Sigmoid colon (tissue), 6 donors: ENCODE measurements at regions not wholly inside any gene's neighbourhood (a gene's known extent, or its start where the extent isn't known, plus 50 kb on each side); places are given as distances from the start of the nearest gene placed in this dataset.

Experiments used
- DNase-seq: peaks from one replicate; pipeline ENCODE4 v3.0.0-alpha.2; 2019
- H3K27ac ChIP-seq, 4 donors: fragments of 200-600 bp; sonication (generic); one replicate each; pipeline ENCODE4 v1.5.1; 2016 to 2019; ENCODE audit warnings: mild to moderate bottlenecking in 1 of 4
- H3K27me3 ChIP-seq, 3 donors: fragments of 200-600 bp; sonication (generic); one replicate each; pipeline ENCODE4 v1.5.1; 2019; ENCODE audit warnings: mild to moderate bottlenecking in 1 of 3
- H3K36me3 ChIP-seq, 4 donors: fragments of 200-600 bp; sonication (generic); one replicate each; pipeline ENCODE4 v1.5.1; 2016 to 2019
- H3K4me1 ChIP-seq, 4 donors: fragments of 200-600 bp; sonication (generic); one replicate each; pipeline ENCODE4 v1.5.1; 2017 to 2019
- H3K4me3 ChIP-seq, 4 donors: fragments of 200-600 bp; sonication (generic); one replicate each; pipeline ENCODE4 v1.5.1; 2017 to 2019; ENCODE audit warnings: mild to moderate bottlenecking in 2 of 4, moderate library complexity in 1 of 4
- H3K9me3 ChIP-seq, 4 donors: fragments of 200-600 bp in 3 of 4; sonication (generic) in 3 of 4; one replicate each; pipeline versions ENCODE4 v1.5.1 to v1.6.1; 2013 to 2019
- EP300 ChIP-seq, 4 donors: sonication (generic); formaldehyde crosslinking; IDR thresholded peaks; one replicate each; pipeline ENCODE4 v1.6.1; 2017; ENCODE audit warnings: antibody characterized with exemption in 4 of 4
- POLR2A ChIP-seq, 2 donors: fragments of 450-650 bp; IDR thresholded peaks; one replicate each; pipeline ENCODE4 v1.6.1; 2016; ENCODE audit warnings: antibody characterized with exemption in 2 of 2, mild to moderate bottlenecking in 2 of 2, moderate library complexity in 2 of 2
- POLR2AphosphoS5 ChIP-seq, 4 donors: sonication (generic); formaldehyde crosslinking; IDR thresholded peaks; one replicate each; pipeline ENCODE4 v1.6.1; 2017; ENCODE audit warnings: antibody characterized with exemption in 4 of 4
- whole genome bisulfite sequencing, 2 donors: extraction: QIAGEN DNeasy Blood & Tissue Kit; methylation state at CpG; one replicate each; pipeline ENCODE4 v1.1.7; 2013; 5-methylcytosine and 5-hydroxymethylcytosine counted together
- intact Hi-C: fragments of 100-400 bp; cut with DNase I; formaldehyde crosslinking; loops from one replicate; pipeline ENCODE4 v1.15.1; 2023
- TF ChIP-seq, protein P1 (sequence below), 4 experiments: fragments of 450-650 bp in 3 of 4; fragments of 200-600 bp in 1 of 4; IDR thresholded peaks; one replicate each; pipeline ENCODE4 v1.5.1; 2016 to 2019; ENCODE audit warnings: antibody characterized with exemption in 4 of 4, mild to moderate bottlenecking in 3 of 4, moderate library complexity in 2 of 4
- donor health status: healthy with polysubstance abuse.
- donor health status: healthy.

DNA sequence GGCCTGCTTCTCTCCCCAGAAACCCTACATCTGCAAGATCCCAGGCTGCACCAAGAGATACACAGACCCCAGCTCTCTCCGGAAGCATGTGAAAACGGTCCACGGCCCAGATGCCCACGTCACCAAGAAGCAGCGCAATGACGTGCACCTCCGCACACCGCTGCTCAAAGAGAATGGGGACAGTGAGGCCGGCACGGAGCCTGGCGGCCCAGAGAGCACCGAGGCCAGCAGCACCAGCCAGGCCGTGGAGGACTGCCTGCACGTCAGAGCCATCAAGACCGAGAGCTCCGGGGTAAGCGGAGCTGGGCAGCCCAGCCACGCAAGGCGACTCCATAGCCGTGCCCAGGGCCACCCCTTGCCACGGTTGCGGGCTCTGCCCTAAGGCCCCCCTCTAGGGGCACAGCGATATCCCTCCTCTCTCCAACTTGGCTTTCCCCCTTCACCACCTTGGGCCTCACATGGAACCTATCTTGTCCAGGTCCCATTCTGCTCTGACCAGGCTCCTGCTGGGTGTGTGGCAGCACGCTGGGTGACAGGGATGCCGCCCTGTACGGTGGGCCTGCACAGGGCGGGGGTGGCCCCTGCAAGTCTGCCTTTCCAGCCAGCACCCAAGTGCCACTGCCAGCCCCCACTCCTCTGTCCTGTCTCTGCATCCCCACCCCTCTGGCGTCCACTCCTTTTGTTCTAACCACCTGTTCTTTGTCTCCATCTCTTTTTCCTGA lies 248.9 kb downstream of the GLI2 start:
- Histone ChIP-seq H3K4me1 (no peaks in the 10 kb centered on the region), H3K27me3 (no peaks in the 10 kb centered on the region), H3K36me3 (peaks cover 10 to 71% (median 41%) of the 10 kb centered on the region in 4 donors), H3K9me3 (no peaks in the 10 kb centered on the region), H3K4me3 (no peak overlapping the region), H3K27ac (no peak overlapping the region)
- intact Hi-C loops = no loop called here
- TF ChIP-seq, protein P1, sequence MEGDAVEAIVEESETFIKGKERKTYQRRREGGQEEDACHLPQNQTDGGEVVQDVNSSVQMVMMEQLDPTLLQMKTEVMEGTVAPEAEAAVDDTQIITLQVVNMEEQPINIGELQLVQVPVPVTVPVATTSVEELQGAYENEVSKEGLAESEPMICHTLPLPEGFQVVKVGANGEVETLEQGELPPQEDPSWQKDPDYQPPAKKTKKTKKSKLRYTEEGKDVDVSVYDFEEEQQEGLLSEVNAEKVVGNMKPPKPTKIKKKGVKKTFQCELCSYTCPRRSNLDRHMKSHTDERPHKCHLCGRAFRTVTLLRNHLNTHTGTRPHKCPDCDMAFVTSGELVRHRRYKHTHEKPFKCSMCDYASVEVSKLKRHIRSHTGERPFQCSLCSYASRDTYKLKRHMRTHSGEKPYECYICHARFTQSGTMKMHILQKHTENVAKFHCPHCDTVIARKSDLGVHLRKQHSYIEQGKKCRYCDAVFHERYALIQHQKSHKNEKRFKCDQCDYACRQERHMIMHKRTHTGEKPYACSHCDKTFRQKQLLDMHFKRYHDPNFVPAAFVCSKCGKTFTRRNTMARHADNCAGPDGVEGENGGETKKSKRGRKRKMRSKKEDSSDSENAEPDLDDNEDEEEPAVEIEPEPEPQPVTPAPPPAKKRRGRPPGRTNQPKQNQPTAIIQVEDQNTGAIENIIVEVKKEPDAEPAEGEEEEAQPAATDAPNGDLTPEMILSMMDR (IDR thresholded peaks at IDR 0.05) = no peak
- no peak for TF ChIP-seq POLR2A (IDR thresholded peaks at IDR 0.05)
- TF ChIP-seq POLR2AphosphoS5 (IDR thresholded peaks at IDR 0.05) = no peak
- TF ChIP-seq EP300 (IDR thresholded peaks at IDR 0.05) = no peak
- WGBS, 2 donors = 94 to 95% methylated on average over 28 of the region's 28 CpGs
- peak; percentile 44 for DNase-seq

DNA sequence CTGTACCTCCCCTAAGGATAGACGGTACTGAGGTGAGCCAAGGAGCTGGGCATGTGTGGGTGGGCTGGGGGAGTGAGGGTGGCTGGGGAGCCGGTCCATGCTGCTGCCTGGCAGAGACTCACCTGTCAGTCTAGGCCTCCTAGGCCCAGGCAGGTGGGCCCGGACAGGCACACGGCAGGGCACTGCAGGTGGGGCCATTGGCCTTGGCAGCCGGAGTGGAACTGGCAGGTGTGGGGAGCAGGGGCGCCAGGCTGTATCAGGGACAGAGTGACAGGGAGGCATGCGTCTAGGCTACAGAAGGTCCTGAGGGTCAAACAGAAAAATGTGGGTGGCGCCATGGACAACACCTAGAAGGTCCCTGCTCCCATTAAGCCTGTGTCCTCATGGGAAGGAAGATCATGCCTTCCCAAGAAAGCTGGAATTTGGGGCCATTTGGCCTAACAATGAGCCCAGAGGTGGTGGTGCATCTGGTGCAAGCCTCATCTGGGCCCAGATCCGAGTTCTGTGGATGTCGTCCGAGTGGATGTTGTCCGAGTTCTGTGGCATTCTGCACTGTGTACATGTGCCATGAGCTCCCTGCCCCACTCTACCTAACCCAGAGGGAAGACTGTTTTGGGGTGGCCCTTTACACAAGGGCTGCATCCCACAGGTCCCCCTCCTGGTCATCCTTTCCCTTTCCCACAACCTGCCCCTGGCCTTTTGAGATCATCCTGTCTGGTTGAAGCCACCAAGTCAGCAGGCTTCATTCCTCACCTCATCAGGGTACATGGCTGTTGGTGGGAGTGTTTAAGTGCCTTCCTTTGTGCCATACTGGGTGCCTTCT lies 249.7 kb downstream of the GLI2 start:
- Histone ChIP-seq H3K4me3 (no peak overlapping the region), H3K9me3 (no peaks in the 10 kb centered on the region), H3K4me1 (no peaks in the 10 kb centered on the region), H3K27me3 (no peaks in the 10 kb centered on the region), H3K27ac (no peak overlapping the region), H3K36me3 (peaks cover 10 to 74% (median 41%) of the 10 kb centered on the region in 4 donors)
- DNase-seq = peak; percentile 43
- TF ChIP-seq POLR2A (IDR thresholded peaks at IDR 0.05) (no peak), POLR2AphosphoS5 (IDR thresholded peaks at IDR 0.05) (no peak), EP300 (IDR thresholded peaks at IDR 0.05) (no peak)
- TF ChIP-seq, protein P1 (IDR thresholded peaks at IDR 0.05) = no peak
- intact Hi-C loops = no loop called here
- 89 to 93% methylated on average over 12 of the region's 12 CpGs for WGBS, 2 donors

DNA sequence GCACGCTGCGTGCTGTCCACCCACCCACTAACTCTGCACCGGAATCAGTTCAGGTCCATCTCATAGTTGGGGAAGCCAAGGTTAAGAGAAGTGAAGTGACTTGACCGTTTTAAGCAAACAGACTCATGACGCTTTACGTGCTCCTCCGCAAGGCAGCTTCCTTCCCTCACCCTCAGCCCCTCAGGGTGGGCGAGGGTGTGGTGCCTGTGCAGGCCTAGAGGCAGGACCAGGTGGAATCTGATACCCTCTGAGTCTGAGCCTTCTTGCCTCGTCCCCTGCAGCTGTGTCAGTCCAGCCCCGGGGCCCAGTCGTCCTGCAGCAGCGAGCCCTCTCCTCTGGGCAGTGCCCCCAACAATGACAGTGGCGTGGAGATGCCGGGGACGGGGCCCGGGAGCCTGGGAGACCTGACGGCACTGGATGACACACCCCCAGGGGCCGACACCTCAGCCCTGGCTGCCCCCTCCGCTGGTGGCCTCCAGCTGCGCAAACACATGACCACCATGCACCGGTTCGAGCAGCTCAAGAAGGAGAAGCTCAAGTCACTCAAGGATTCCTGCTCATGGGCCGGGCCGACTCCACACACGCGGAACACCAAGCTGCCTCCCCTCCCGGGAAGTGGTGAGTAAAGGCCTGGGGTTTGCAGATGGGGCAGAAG lies 250.5 kb downstream of the GLI2 start:
- Histone ChIP-seq H3K4me1 (no peaks in the 10 kb centered on the region), H3K36me3 (peaks cover 10 to 80% (median 41%) of the 10 kb centered on the region in 4 donors), H3K9me3 (no peaks in the 10 kb centered on the region), H3K4me3 (no peak overlapping the region), H3K27me3 (no peaks in the 10 kb centered on the region), H3K27ac (no peak overlapping the region)
- DNase-seq = peak; percentile 59
- no peak for TF ChIP-seq POLR2AphosphoS5 (IDR thresholded peaks at IDR 0.05)
- TF ChIP-seq, protein P1 (IDR thresholded peaks at IDR 0.05) = no peak
- intact Hi-C loops = no loop called here
- WGBS, 2 donors = 86 to 88% methylated on average over 27 of the region's 27 CpGs

DNA sequence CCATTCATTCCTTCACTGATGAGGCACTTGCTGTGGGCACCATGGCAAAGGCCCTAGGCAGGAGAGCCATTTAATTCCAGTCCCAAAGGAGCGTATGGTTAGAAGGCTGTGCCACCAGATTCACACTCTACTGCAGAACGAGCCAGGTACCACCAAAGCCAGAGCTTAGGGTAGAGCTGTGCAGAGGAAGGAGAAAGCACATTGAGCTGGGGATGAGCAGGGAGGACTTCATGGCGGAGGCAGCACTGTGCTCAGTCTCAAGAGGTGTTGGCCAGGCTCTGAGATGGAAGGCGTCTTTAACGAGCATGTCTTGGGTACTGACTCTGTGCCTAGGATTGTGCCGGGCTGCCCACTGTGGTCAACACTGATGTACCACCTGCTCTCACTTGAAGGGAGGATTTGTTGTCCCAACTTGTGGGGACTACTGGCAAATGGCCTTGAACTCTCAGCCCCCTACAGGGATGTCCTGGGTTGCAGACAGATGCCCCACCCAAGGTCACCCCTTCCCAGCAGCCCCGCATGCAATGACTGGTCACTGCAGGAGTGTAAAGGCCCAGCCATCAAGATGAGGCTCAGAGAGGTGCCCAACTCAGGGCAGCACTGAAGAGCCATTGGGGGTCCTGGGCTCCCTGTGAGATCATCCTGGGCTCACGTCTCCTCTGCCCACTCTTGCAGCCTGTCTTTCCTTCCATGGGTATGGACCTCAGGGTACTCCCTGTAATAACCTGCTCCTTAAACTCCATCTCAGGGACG lies 251.4 kb downstream of the GLI2 start:
- Histone ChIP-seq H3K4me3 (no peak overlapping the region), H3K27ac (no peak overlapping the region), H3K27me3 (no peaks in the 10 kb centered on the region), H3K9me3 (no peaks in the 10 kb centered on the region), H3K4me1 (no peaks in the 10 kb centered on the region), H3K36me3 (peaks cover 10 to 80% (median 41%) of the 10 kb centered on the region in 4 donors)
- TF ChIP-seq POLR2AphosphoS5 (IDR thresholded peaks at IDR 0.05) (no peak), POLR2A (IDR thresholded peaks at IDR 0.05) (no peak), EP300 (IDR thresholded peaks at IDR 0.05) (no peak)
- TF ChIP-seq, protein P1 (IDR thresholded peaks at IDR 0.05) = no peak
- 92 to 93% methylated on average over 9 of the region's 9 CpGs for WGBS, 2 donors
- peak; percentile 49 for DNase-seq
- intact Hi-C loops = no loop called here
